NCI-H82 treated with DMSO at 0.1 percent for 48 hours (cell line): ENCODE measurements at regions not wholly inside any gene's neighbourhood (a gene's known extent, or its start where the extent isn't known, plus 50 kb on each side); places are given as distances from the start of the nearest gene placed in this dataset.

ENCODE experiments used
- DNase-seq: peaks from one replicate; lab custom pipeline; 2025; ENCODE audit not compliant: unreplicated experiment; lab: John Stamatoyannopoulos, UW

DNA sequence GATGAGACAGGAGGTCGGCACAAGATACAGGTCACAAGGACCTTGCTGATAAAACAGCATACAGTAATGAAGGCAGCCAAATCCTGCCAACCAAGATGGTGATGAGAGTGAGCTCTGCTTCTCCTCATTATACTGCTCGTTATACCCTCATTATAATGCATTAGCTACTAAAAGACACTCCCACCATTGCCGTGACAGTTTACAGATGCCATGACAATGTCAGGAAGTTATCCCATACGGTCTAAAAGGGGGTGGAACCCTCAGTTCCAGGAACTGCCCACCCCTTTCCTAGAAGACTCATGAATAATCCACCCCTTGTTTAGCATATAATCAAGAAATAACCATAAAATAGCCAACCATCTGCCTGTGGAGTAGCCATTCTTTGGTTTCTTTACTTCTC lies 224.2 kb downstream of the RBM43 start:
- no peak for DNase-seq

DNA sequence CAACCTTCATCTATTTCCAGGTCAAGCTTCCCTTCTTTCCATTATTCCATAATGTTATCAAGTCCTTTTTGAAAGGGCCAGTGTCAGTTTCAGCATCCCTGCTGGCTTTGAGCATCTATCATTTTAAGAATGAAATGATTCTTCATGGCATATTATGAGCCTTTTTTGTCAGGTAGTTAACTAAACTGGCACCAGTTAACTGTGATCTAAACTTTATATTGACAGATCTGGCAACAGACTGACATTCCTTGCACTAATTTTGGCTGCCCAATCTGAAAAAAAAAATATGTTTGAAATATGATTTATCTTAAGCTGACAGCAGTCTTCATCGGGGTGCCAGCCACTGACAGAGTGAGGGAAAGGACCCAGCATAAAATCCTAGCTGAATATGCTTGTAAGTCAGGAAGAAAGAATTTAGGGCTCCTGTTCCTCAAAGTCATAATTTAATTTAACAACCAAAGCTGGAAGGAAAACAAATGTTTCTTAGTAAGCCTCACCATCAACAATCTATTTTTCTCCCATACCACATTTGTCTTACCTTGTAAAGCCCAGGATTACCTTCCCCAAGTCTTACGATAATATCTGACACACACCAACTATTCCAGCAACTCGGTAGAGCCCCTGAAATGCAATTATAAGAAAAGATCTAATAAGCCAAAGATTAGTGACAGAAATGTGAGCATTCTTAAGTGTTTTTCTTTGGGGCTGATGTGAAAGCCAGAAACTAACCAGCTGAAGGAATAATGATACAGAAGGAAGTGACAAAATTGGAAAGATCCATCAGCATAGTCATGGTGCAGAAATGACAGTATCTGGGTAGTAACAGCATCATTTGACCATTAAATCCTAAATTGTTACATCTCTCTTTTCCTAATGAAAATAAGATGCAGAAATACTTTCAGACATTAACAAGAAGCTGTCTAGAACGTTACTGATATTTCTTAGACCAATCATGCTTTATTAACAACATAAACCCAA lies 228.1 kb downstream of the RBM43 start:
- DNase-seq = peak; percentile 54

DNA sequence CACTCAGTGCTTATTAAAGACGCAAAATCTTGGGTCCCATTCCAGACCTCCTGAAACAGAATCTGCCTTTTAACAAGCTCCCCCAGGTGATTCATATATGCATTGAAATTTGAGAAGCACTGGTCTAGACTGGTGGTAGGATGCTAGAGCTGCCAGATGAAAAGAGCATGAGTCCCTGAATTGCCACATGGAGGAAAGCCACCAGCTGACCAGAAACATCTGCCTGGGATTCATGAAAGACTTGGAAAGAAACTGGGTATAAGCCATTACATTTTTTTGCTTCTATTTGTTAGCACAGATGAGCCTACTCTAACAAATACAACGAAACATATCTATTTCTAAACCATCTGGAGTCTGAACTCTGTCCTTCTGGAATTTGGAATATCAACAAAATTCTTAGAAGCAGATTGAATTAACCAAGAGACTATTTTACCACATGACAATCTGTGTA lies 228.9 kb downstream of the RBM43 start:
- no peak for DNase-seq

DNA sequence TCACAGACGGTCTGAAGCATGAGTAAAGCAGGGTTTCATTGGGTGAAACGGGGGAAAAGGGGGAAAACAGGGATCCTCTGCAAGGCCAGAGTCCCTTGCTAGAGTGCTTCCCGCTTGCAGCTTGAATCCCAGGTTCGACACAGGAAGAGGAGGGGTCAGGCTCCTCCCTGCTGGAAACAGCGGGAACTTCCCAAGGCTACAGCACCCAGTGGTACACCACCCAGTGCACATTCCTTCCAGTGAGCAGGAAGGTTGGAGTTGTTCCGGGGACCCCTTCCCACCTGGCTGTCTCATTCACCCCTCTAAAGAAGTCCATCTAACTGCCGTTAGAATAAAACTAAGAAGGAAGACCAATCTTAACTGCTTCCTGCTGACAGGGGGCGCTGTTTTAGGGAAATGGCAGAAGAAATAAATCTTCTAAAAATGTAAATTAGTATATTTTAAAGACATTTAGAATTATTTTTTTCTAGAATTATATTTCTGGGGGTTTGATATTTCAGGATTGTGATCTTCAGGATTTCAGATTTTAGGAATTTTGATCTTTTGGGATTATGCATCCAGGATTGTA lies 230.9 kb downstream of the RBM43 start:
- DNase-seq = no peak

- DNase-seq = no peak
Measured at GRCh38 chr2:151029406-151030157, 232.1 kb downstream of the RBM43 start.

- DNase-seq = no peak
Measured at GRCh38 chr2:151028691-151029176, 232.9 kb downstream of the RBM43 start.

DNA sequence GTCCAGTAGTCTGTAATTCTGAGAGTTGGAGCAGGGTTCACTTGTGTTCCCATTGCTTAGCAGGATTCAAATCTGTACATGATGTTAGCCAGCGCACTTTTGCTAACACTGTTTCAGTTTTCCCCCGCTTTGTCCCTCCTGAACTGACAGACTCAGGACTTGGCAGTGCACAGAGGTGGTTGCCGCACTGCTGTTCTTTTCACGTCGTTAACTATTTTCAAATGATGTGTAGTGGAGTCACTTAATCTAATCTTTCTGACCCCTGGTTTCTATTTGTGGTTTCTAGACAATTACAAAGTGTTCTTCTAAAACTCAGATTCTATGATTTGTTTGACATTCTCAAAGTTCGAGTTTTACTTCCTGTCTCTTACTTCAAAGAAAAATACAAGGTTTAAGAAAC lies 234.5 kb downstream of the RBM43 start:
- no peak for DNase-seq

DNA sequence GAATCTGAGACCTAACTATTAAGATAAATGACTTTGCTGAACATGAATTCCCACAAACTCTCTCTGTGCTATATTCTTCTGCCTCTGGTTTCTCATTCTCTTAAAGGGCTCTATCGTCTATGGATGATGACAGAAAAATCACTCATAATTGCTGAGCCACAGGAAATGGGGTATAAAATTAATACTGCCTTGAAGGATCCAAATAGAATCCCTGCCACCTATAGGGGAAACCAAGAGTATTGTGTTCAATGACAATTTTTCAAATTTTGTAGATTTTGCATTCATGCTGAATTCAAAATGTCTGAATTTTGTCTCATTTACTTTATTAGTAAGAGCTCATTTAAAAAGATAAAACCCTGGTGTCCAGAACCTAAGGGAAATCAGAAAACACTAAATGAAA lies 235.8 kb downstream of the RBM43 start:
- no peak for DNase-seq

DNA sequence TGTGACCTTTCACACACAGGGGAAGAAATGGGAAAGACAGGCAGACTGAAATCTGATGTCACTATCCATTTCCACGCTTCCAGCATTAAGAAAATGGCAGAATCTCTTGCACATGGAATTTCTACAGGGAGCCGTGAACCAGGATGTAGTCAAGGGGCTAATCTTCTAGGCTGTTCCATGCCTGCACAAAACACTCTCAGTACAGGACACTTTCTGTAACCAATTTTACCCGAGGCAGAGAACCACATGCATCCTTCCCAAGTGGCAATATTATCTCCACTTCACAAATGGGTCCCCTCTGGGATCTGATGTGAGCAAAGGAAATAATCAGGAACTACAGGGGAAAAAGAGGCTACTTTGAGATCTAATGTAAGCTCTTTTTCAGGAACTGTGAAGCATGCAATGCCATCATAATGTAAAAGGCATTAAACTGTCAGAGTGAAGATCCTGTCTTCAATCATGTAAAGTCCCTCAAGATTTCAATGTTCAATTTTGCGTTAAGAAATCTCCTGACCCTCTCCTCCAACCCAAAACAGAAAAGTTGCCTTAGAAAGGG lies 236.9 kb downstream of the RBM43 start:
- no peak for DNase-seq

- DNase-seq = no peak
Measured at GRCh38 chr2:151021747-151022452, 239.8 kb downstream of the RBM43 start.

DNA sequence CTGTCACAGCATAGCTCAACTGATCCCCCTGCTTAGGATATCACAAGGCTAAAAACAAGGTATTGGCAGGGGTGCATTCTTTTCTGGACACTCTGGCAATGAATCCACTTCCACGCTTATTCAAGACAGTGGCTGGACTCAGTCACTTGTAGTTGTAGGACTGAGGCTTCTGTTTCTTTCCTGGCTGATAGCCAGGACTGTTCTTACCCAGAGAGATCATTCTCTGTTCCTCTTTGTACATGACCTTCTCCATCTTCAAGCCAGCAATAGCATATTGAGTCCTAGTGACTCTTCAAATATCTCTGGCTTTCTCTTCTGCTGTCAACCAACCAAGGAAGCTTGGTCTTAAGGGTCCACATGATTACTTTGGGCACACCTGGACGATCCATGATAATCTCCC lies 241.3 kb downstream of the RBM43 start:
- DNase-seq = no peak

- DNase-seq = no peak
Measured at GRCh38 chr2:151009437-151010175, 252.1 kb downstream of the RBM43 start.

DNA sequence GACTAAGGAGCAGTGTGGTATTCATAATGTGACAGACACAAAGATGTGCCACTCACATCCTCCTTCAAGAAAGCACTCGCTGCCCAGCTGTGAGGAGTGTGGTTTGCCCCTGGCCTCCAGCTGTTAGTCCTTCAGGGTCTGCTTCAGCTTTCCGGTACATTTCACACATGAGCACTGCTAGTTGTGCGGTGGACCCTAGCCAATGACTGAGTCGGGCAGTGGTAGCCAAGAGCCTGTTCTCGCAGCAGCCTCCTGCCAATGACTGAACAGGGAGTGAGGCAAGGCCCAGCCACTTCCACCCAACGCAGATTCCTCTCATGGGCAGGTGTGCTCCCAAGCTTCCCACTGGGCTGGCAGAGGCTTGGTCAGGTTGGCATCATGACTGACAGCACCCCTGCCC lies 254.3 kb downstream of the RBM43 start:
- no peak for DNase-seq

DNA sequence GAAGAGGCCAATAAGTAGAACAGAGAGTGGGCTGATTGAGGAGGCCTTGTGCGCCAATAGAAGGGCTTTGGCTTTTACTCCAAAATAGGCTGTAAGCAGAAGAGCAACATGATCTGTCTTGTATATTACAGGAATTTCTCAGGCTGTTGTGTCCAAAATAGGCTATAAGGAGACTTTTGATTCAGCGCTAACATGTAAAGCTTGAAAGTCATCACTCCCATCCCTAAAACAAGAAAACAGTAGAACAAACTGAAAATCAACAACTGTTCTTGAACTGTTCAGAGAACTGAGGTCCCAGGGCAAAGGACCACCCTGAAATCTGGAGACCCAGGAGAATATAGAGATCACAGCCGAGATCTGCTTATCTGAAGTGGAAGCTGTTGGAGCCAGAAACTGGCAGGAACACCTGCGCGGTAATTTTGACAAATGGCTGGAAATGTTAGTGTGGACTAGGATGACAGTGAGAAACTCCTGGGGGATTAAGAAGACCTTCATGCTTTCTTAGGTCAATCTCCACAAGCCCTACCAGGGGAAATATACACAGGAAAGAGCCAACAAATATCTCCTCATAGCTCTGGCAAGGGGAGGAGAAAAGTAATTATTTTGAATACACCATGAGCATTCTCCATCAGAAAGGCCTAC lies 258.6 kb downstream of the RBM43 start:
- no peak for DNase-seq

- no peak for DNase-seq
Measured at GRCh38 chr2:150997702-150998440, 263.8 kb downstream of the RBM43 start.

DNA sequence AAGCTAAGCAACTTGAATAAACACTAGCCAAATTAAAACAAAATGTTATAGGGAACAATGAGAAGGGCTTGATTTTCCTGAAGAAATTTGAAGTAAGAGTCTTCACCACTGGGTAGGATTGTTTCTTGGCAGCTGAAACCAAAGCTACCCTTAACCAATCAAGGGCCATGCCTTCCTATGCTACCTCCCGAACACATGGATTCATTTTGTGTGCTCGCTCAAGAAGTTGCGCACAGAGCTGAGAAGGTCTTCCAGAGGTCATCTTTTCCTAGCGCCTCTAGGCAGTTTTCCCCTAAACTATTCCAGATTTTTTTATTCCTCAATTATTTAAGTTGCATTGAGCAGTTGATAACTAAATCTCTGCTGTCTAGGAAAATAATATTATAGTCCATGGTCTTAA lies 264.6 kb downstream of the RBM43 start:
- no peak for DNase-seq

GRCh38 chr2:150994076-150994475 lies 267.6 kb downstream of the RBM43 start:
- no peak for DNase-seq

DNA sequence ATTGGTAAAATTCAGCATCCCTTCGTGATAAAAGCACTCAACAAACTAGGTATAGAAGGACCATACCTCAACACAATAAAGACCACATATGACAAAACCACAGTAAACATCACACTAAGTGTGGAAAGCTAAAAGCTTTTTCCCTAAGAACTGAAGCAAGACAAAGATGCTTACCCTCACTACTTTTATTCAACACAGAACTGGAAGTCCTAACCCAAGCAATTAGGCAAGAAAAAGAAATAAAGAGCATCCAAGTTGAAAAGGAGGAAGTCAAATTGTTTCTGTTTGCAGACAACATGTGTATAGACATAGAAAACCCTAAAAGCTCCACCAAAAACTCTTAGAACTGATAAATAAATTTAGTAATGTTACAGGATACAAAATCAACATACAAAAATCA lies 271.7 kb downstream of the RBM43 start:
- DNase-seq = no peak

DNA sequence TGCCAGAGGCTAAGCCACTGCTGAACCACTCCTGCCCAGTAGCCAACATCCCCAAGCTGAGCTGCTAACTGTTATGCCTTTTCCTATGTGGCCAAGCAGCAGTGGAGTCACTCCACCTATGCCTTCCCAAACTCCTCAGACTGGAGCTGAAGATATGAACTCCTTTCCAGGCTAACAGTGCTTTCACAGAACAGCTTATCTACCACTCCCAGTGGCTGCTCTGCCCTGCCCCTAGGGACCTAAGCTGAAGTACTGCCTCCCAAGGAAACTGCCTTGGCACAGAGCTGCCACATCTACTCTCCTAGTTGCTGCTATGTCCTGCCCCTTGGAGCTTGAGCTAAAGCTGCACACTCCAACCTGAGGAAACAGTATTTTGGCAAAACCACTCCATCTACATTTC lies 275.9 kb downstream of the RBM43 start:
- DNase-seq = no peak
